ENCODE measurements at regions not wholly inside any gene's neighbourhood (a gene's known extent, or its start where the extent isn't known, plus 50 kb on each side); places are given as distances from the start of the nearest gene placed in this dataset.

DNA sequence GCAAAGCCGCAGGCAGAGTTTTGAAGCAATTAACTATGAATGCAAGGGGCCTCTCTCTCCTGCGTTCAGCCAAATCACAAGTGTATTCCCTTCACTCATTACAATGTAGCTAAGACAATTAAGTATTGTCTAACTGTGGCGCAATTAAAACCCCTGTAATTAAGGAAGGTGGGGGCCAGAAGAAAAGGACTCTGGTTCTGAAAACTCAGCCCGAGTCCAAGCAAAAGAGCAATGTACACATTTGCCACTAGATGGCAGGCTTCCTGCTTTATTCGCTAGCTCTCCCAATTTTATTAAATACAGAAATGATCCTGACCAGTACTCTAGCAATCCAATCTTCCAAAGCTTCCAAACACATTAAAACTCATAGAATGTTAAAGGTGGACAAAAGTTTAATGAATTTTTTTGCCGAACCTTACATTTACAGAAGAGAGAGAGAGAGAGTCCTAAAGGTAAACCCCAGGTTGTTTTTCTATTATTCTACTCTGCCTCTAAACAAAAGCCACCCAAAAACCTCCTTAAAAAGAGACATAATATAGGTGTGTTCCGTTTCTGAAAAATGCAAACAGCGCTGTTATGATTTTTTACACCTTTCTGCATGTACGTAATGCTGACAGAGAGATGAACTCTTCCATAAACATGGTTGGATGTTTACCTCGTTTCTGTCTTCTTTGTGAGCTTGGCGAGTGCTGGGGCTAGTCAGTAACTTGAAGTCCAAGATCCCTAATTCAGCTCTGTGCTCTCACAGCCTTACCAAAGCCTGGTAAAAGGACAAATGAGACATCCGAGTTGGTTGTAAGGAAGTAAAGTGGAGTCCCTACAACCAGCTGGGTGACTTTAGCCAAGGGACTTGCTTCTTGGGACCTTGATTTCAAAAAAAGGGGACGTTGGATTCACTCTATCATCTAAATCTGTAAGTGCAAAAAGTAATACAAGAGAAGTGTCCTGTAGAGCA is 50.9 kb upstream of the VASH1 start:
- H3K79me2 ChIP-seq (ENCODE audit: control insufficient read depth, insufficient read depth, low read length): no peaks in the 10 kb centered on the region
- H3K9me3 ChIP-seq (ENCODE audit: control insufficient read depth, insufficient read depth, low read depth, low read length): no peaks in the 10 kb centered on the region
- peak; percentile 20 to 63 for DNase-seq (ENCODE audit: low read depth in 2 of 2)
- H3K27ac ChIP-seq (ENCODE audit: insufficient read depth, low read length): no peak overlapping the region
- H3K36me3 ChIP-seq (ENCODE audit: control insufficient read depth, insufficient read depth, low read length): no peaks in the 10 kb centered on the region
- no peaks in the 10 kb centered on the region for H4K20me1 ChIP-seq (ENCODE audit: control insufficient read depth, extremely low read depth, insufficient read depth, low read length)
- H3K4me3 ChIP-seq (replicated peaks in 1 of 4; ENCODE audit: control extremely low read depth in 1 of 4, insufficient read depth in 1 of 4, low read depth in 3 of 4, low read length in 4 of 4): no peak overlapping the region
- H3K9ac ChIP-seq (ENCODE audit: insufficient read depth, low read length): no peak overlapping the region
- no peak overlapping the region for H3K4me2 ChIP-seq (ENCODE audit: extremely low read depth, insufficient read depth, low read length)
- no peaks in the 10 kb centered on the region for H3K4me1 ChIP-seq (ENCODE audit: control insufficient read depth, extremely low read depth, insufficient read depth, low read length)
- no peak overlapping the region for H2AFZ ChIP-seq (ENCODE audit: low read length)
- H3K27me3 ChIP-seq (ENCODE audit: control insufficient read depth, insufficient read depth, low read length): no peaks in the 10 kb centered on the region
- no peak for TF ChIP-seq EZH2 (IDR thresholded peaks at IDR 0.05; ENCODE audit: low read length, missing control alignments)
- TF ChIP-seq, protein P1, sequence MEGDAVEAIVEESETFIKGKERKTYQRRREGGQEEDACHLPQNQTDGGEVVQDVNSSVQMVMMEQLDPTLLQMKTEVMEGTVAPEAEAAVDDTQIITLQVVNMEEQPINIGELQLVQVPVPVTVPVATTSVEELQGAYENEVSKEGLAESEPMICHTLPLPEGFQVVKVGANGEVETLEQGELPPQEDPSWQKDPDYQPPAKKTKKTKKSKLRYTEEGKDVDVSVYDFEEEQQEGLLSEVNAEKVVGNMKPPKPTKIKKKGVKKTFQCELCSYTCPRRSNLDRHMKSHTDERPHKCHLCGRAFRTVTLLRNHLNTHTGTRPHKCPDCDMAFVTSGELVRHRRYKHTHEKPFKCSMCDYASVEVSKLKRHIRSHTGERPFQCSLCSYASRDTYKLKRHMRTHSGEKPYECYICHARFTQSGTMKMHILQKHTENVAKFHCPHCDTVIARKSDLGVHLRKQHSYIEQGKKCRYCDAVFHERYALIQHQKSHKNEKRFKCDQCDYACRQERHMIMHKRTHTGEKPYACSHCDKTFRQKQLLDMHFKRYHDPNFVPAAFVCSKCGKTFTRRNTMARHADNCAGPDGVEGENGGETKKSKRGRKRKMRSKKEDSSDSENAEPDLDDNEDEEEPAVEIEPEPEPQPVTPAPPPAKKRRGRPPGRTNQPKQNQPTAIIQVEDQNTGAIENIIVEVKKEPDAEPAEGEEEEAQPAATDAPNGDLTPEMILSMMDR (conservative IDR thresholded peaks at IDR 0.05 in 1 of 2, IDR thresholded peaks at IDR 0.05 in 1 of 2; ENCODE audit: low read depth in 1 of 2, low read length in 2 of 2): peak; percentile 72 to 82

All from fibroblast of lung (primary cell).